ENCODE measurements at regions not wholly inside any gene's neighbourhood (a gene's known extent, or its start where the extent isn't known, plus 50 kb on each side); places are given as distances from the start of the nearest gene placed in this dataset.

- in situ Hi-C loops (cut with HindIII; ENCODE audit: low sequenced_read_pairs): no loop called here
- DNase-seq (ENCODE audit: low read depth): no peak
These were observed 1582.2 kb downstream of the MRPL39 start for GRCh38 chr21:24025101-24025500.

GRCh38 chr21:24023936-24024335 lies 1583.3 kb downstream of the MRPL39 start:
- no peak overlapping the region for H3K4me3 ChIP-seq (ENCODE audit: low read depth, low read length)
- no peak for TF ChIP-seq CTCF (IDR thresholded peaks at IDR 0.05; ENCODE audit: low read depth, low read length, missing control alignments)
- in situ Hi-C loops (cut with HindIII; ENCODE audit: low sequenced_read_pairs): no loop called here
- no peak for DNase-seq (ENCODE audit: low read depth)

More at GRCh38 chr21:24025101-24025500, 1582.2 kb downstream of the MRPL39 start:
- no peak overlapping the region for H3K4me3 ChIP-seq (ENCODE audit: low read depth, low read length)
- TF ChIP-seq CTCF (IDR thresholded peaks at IDR 0.05; ENCODE audit: low read depth, low read length, missing control alignments): no peak

- in situ Hi-C loops (cut with HindIII; ENCODE audit: low sequenced_read_pairs): no loop called here
- H3K4me3 ChIP-seq (ENCODE audit: low read depth, low read length): no peak overlapping the region
- DNase-seq (ENCODE audit: low read depth): peak; percentile 50
- TF ChIP-seq CTCF (IDR thresholded peaks at IDR 0.05; ENCODE audit: low read depth, low read length, missing control alignments): no peak
These were observed 1583.9 kb downstream of the MRPL39 start for GRCh38 chr21:24023402-24023801.

GRCh38 chr21:24014381-24014780 lies 1592.9 kb downstream of the MRPL39 start:
- TF ChIP-seq CTCF (IDR thresholded peaks at IDR 0.05; ENCODE audit: low read depth, low read length, missing control alignments): no peak
- no peak for DNase-seq (ENCODE audit: low read depth)
- in situ Hi-C loops (cut with HindIII; ENCODE audit: low sequenced_read_pairs): no loop called here
- H3K4me3 ChIP-seq (ENCODE audit: low read depth, low read length): no peak overlapping the region

GRCh38 chr21:24011087-24011486 lies 1596.2 kb downstream of the MRPL39 start:
- H3K4me3 ChIP-seq (ENCODE audit: low read depth, low read length): no peak overlapping the region
- in situ Hi-C loops (cut with HindIII; ENCODE audit: low sequenced_read_pairs): no loop called here
- no peak for DNase-seq (ENCODE audit: low read depth)
- TF ChIP-seq CTCF (IDR thresholded peaks at IDR 0.05; ENCODE audit: low read depth, low read length, missing control alignments): no peak

- no peak for TF ChIP-seq CTCF (IDR thresholded peaks at IDR 0.05; ENCODE audit: low read depth, low read length, missing control alignments)
- no peak for DNase-seq (ENCODE audit: low read depth)
- in situ Hi-C loops (cut with HindIII; ENCODE audit: low sequenced_read_pairs): no loop called here
- no peak overlapping the region for H3K4me3 ChIP-seq (ENCODE audit: low read depth, low read length)
These were observed 1599.7 kb downstream of the MRPL39 start for GRCh38 chr21:24007592-24007991.

- no peak for TF ChIP-seq CTCF (IDR thresholded peaks at IDR 0.05; ENCODE audit: low read depth, low read length, missing control alignments)
- H3K4me3 ChIP-seq (ENCODE audit: low read depth, low read length): no peak overlapping the region
- in situ Hi-C loops (cut with HindIII; ENCODE audit: low sequenced_read_pairs): no loop called here
- no peak for DNase-seq (ENCODE audit: low read depth)
These were observed 1620.3 kb downstream of the MRPL39 start for GRCh38 chr21:23986987-23987386.
